ENCODE measurements at regions not wholly inside any gene's neighbourhood (a gene's known extent, or its start where the extent isn't known, plus 50 kb on each side); places are given as distances from the start of the nearest gene placed in this dataset.
"Not testable (repeated sequence)": the region's sequence is repeated elsewhere in the genome, so short reads cannot be mapped to it uniquely, and the experiment has no call there.

- Histone ChIP-seq H3K4me1 (ENCODE audit: insufficient read depth, low read length) (no peaks in the 10 kb centered on the region), H4K20me1 (ENCODE audit: insufficient read depth, low read length) (no peaks in the 10 kb centered on the region), H3K9me3 (ENCODE audit: low read depth, low read length) (no peaks in the 10 kb centered on the region), H3K4me2 (ENCODE audit: insufficient read depth, low read length) (no peak overlapping the region), H3K4me3 (ENCODE audit: insufficient read depth, low read length) (no peak overlapping the region), H3K36me3 (ENCODE audit: insufficient read depth, low read length) (no peaks in the 10 kb centered on the region), H3K79me2 (ENCODE audit: insufficient read depth, low read length) (no peaks in the 10 kb centered on the region), H2AFZ (ENCODE audit: low read length) (no peak overlapping the region), H3K27ac (ENCODE audit: low read depth, low read length) (no peak overlapping the region), H3K27me3 (ENCODE audit: insufficient read depth, low read length) (no peaks in the 10 kb centered on the region)
- peak; percentile 2 for DNase-seq (ENCODE audit: insufficient read length, low spot score, missing footprints)
- TF ChIP-seq, protein P1, sequence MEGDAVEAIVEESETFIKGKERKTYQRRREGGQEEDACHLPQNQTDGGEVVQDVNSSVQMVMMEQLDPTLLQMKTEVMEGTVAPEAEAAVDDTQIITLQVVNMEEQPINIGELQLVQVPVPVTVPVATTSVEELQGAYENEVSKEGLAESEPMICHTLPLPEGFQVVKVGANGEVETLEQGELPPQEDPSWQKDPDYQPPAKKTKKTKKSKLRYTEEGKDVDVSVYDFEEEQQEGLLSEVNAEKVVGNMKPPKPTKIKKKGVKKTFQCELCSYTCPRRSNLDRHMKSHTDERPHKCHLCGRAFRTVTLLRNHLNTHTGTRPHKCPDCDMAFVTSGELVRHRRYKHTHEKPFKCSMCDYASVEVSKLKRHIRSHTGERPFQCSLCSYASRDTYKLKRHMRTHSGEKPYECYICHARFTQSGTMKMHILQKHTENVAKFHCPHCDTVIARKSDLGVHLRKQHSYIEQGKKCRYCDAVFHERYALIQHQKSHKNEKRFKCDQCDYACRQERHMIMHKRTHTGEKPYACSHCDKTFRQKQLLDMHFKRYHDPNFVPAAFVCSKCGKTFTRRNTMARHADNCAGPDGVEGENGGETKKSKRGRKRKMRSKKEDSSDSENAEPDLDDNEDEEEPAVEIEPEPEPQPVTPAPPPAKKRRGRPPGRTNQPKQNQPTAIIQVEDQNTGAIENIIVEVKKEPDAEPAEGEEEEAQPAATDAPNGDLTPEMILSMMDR (IDR thresholded peaks at IDR 0.05; ENCODE audit: extremely low read depth, low read depth, low read length), result no peak
Observed at GRCh38 chr16:58999762-59000161, 265.6 kb upstream of the GOT2 start.

- not testable (repeated sequence) for DNase-seq (ENCODE audit: insufficient read length, low spot score, missing footprints); H3K9me3 ChIP-seq (ENCODE audit: low read depth, low read length); H3K4me1 ChIP-seq (ENCODE audit: insufficient read depth, low read length); H3K79me2 ChIP-seq (ENCODE audit: insufficient read depth, low read length); H3K4me2 ChIP-seq (ENCODE audit: insufficient read depth, low read length); H3K4me3 ChIP-seq (ENCODE audit: insufficient read depth, low read length); H3K36me3 ChIP-seq (ENCODE audit: insufficient read depth, low read length); H4K20me1 ChIP-seq (ENCODE audit: insufficient read depth, low read length); H2AFZ ChIP-seq (ENCODE audit: low read length); H3K27ac ChIP-seq (ENCODE audit: low read depth, low read length); H3K27me3 ChIP-seq (ENCODE audit: insufficient read depth, low read length)
Observed at GRCh38 chr16:58992755-58993154, 258.6 kb upstream of the GOT2 start.

DNA sequence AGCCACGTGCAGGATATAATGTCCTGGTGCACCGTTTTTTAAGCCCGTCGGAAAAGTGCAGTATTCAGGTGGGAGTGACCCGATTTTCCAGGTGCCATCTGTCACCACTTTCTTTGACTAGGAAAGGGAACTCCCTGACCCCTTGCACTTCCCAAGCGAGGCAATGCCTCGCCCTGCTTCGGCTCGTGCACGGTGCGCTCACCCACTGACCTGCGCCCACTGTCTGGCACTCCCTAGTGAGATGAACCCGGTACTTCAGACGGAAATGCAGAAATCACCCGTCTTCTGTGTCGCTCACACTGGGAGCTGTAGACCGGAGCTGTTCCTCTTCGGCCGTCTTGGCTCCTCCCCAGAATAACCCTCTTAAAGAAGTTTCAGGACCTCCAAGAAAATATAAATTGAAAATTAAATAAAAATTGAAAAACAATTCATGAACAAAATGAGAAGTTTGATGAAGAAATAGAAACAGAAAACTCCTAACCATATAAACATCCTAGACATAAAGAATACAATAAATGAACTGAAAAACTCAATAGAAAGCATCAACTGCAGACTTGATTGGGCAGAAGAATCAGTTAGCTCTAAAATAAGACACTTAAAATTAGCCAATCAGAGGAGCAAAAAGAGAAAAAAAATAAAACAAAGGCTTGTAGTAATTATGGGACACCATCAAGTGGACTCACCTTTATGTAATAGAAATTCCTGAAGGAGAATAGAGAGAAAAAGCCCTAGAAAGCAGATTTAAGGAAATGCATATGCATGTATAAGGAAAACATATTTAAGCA lies 249.3 kb upstream of the GOT2 start:
- not testable (repeated sequence) for H3K79me2 ChIP-seq (ENCODE audit: insufficient read depth, low read length); H3K36me3 ChIP-seq (ENCODE audit: insufficient read depth, low read length); H3K4me2 ChIP-seq (ENCODE audit: insufficient read depth, low read length); H2AFZ ChIP-seq (ENCODE audit: low read length); H4K20me1 ChIP-seq (ENCODE audit: insufficient read depth, low read length); H3K4me3 ChIP-seq (ENCODE audit: insufficient read depth, low read length); H3K27ac ChIP-seq (ENCODE audit: low read depth, low read length); H3K9me3 ChIP-seq (ENCODE audit: low read depth, low read length); H3K27me3 ChIP-seq (ENCODE audit: insufficient read depth, low read length); H3K4me1 ChIP-seq (ENCODE audit: insufficient read depth, low read length)
- peak; percentile 15 for DNase-seq (ENCODE audit: insufficient read length, low spot score, missing footprints)

DNA sequence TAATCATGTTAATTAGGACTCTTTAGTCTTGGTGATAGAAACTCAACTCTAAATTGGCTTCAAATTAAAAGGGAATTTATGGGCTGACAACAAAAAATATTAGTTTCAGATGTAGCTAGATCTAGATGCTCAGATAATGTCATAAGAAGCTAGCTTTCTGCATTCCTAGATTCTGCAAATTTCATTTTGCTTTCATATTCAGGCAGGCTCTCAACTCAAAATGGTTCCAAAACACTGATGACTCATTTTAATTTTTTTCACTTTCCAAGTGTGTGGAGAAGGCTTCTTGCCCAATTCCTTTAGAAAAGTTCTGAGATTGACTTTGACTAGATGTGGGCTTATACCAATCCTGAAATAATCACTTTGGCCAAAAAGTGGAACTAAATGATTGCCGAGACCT lies 236.7 kb upstream of the GOT2 start:
- Histone ChIP-seq H3K27ac (ENCODE audit: low read depth, low read length) (no peak overlapping the region), H3K4me2 (ENCODE audit: insufficient read depth, low read length) (no peak overlapping the region), H3K9me3 (ENCODE audit: low read depth, low read length) (no peaks in the 10 kb centered on the region), H3K36me3 (ENCODE audit: insufficient read depth, low read length) (no peaks in the 10 kb centered on the region), H3K4me1 (ENCODE audit: insufficient read depth, low read length) (no peaks in the 10 kb centered on the region), H4K20me1 (ENCODE audit: insufficient read depth, low read length) (no peaks in the 10 kb centered on the region), H3K27me3 (ENCODE audit: insufficient read depth, low read length) (no peaks in the 10 kb centered on the region), H3K4me3 (ENCODE audit: insufficient read depth, low read length) (no peak overlapping the region), H3K79me2 (ENCODE audit: insufficient read depth, low read length) (no peaks in the 10 kb centered on the region), H2AFZ (ENCODE audit: low read length) (no peak overlapping the region)
- TF ChIP-seq, protein P1 (IDR thresholded peaks at IDR 0.05; ENCODE audit: extremely low read depth, low read depth, low read length), result no peak
- no peak for DNase-seq (ENCODE audit: insufficient read length, low spot score, missing footprints)

GRCh38 chr16:58963479-58963878 lies 229.4 kb upstream of the GOT2 start:
- no peak for DNase-seq (ENCODE audit: insufficient read length, low spot score, missing footprints)
- H3K9me3 ChIP-seq (ENCODE audit: low read depth, low read length), result no peaks in the 10 kb centered on the region
- H3K4me1 ChIP-seq (ENCODE audit: insufficient read depth, low read length), result no peaks in the 10 kb centered on the region
- H3K27me3 ChIP-seq (ENCODE audit: insufficient read depth, low read length), result no peaks in the 10 kb centered on the region
- no peak overlapping the region for H2AFZ ChIP-seq (ENCODE audit: low read length)
- no peaks in the 10 kb centered on the region for H4K20me1 ChIP-seq (ENCODE audit: insufficient read depth, low read length)
- no peak overlapping the region for H3K4me2 ChIP-seq (ENCODE audit: insufficient read depth, low read length)
- no peak overlapping the region for H3K4me3 ChIP-seq (ENCODE audit: insufficient read depth, low read length)
- H3K27ac ChIP-seq (ENCODE audit: low read depth, low read length), result no peak overlapping the region
- TF ChIP-seq, protein P1 (IDR thresholded peaks at IDR 0.05; ENCODE audit: extremely low read depth, low read depth, low read length), result no peak
- H3K36me3 ChIP-seq (ENCODE audit: insufficient read depth, low read length), result no peaks in the 10 kb centered on the region
- no peaks in the 10 kb centered on the region for H3K79me2 ChIP-seq (ENCODE audit: insufficient read depth, low read length)
